Right renal cortex interstitium (tissue), 3 donors: ENCODE measurements at regions not wholly inside any gene's neighbourhood (a gene's known extent, or its start where the extent isn't known, plus 50 kb on each side); places are given as distances from the start of the nearest gene placed in this dataset.
"Not testable (repeated sequence)": the region's sequence is repeated elsewhere in the genome, so short reads cannot be mapped to it uniquely, and the experiment has no call there.

Experiments
- DNase-seq, 3 donors: peaks; one replicate each; pipeline ENCODE4 v3.0.0-alpha.2; 2013; ENCODE audit warnings: low read depth in 3 of 3, low spot score in 2 of 3

DNA sequence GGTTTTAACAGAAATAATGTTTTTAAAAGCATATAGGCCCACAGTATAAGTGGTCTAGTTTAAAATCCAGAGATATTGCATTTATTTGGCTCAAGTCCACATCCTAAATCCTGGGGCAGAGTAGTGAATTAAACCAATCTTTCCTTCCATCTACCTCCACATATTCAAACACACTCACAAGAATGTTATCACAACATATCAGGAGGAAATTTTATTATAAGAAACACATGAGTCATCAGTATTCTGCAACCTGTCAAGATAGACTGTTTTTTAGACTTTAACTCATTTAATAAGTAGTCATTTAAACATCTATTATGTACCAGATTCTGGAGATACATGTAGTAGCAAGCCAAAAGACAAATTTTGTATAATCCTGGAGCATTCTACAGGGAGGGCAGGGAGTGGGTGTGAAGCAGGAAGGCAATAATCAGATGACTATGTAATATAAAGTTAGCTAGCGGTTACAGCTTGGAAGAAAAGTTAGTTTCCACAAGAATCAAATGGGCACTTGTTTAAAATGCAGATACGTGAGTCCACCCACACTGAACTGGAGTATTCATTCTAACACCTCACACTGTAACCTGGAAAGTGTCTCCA lies 187.3 kb upstream of the PIK3R1 start:
- no peak for DNase-seq

DNA sequence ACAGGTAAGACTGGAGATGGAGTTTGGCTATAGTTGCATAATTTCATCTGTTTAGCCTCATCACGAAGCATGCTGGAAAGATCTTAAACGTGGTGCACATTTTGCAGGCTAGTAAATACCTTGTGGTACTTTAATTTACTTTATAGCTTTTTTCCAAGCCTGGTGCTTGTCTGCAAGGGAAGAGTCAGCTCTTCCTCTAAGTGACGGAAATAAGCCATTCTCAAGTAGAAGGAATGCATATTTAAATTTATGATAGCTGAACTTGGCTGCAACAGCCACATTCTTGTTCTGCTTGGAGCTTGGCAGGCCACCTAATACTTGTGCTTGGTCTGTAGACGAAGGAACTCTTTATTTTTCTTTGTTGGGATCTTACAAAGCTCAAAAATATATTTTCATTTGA lies 188.0 kb upstream of the PIK3R1 start:
- no peak for DNase-seq

DNA sequence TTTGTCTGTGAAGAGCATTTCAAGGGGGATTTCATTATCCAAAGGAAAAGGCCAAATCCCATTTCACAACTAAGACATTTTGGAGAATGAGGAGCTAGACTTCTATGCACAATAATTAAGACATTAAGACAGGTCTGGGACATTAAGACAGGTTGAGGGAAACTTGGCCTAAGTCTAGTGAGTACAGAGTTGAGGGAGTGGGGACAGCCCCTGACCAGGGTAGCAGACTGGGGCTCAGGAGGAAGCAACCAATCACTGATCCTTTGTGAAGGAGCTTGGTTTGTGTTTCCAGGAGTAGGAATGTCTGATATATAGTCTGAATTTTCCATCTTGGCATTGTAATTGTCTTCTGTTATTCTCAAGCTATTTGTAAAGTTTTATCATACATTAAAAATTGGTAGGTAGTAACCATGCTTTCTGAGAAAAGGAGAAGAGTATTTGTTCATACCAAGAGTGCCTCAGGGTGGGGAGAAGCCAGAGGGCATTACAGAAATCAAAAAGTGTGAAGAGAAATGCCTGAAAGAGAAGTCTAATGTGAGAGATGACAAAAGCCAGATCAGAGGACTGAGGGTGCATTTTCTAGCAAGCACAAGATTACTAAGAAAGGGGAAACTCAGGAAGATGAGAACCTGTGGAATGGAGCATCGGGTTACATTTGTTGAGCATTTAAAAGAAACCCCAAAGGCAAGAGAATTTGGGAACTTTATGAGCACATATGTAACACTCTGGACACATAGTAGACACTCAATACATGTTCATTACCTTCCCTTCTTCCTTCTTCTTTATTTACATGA lies 189.3 kb upstream of the PIK3R1 start:
- DNase-seq: no peak

DNA sequence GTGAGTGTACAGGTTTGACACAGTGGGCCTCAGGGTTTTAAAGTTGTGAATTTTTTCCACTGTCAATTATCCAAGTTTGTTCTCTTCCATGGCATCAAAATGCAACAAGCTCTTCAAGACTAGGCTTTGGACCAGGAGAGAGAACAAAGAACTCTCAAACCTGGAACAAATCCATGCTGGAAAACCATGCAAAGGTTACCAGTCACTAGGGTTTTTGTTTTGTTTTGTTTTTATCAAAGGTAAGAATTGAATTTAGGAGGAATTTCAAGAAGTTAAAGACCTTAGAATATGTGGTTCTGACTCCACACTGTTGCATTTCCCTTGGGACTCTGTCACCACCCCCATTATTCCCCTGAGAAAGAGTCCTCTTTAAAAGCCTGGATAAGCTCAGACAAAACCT lies 191.1 kb upstream of the PIK3R1 start:
- DNase-seq: no peak

DNA sequence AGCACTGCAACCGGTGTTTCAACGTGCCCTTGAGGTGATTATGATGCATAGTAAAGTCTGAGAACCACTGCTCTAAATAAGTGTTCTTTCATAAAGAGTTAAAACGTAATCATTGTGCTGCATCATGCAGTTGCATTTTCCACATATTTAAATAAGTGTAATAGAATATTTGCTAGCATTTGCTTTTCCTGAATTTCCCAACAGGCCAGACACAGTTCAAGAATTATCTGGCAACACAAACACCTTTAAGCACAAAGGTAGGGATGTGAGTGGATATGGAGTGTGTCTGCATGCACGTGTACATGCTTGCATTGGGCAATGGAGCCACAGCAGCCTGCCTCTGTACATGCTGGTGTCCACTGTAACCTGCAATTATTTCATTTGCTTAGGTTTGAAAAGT lies 193.6 kb upstream of the PIK3R1 start:
- DNase-seq: no peak

DNA sequence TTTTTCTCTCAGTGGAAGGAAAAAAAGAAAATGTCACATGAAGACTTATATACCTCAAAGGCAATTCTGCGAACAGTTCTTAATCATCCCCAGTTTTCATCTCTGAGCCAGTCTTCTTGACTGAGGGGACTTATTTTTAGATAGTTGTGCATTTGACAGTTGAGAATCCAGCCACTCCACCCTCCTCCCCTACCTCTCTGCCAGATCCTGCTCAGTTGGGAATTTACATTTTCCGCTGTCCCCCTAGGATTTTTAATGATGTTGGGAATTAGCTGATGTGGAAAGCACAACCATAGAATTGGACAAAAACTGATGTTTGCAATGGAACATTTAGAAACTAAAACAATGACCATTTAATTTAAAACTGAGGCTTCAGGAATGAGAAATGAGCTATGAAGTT lies 194.3 kb upstream of the PIK3R1 start:
- DNase-seq: no peak

DNA sequence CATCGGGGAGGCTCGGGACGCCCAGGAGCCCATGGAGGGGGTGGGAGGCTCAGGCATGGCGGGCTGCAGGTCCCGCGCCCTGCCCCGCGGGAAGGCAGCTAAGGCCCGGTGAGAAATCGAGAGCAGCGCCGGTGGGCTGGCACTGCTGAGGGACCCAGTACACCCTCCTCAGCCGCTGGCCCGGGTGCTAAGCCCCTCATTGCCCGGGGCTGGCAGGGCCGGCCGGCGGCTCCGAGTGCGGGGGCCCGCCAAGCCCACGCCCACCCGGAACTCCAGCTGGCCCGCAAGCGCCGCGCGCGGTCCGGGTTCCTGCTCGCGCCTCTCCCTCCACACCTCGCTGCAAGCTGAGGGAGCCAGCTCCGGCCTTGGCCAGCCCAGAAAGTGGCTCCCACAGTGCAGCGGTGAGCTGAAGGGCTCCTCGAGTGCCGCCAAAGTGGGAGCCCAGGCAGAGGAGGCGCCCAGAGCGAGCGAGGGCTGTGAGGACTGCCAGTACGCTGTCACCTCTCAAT lies 195.0 kb upstream of the PIK3R1 start:
- DNase-seq: not testable (repeated sequence)

DNA sequence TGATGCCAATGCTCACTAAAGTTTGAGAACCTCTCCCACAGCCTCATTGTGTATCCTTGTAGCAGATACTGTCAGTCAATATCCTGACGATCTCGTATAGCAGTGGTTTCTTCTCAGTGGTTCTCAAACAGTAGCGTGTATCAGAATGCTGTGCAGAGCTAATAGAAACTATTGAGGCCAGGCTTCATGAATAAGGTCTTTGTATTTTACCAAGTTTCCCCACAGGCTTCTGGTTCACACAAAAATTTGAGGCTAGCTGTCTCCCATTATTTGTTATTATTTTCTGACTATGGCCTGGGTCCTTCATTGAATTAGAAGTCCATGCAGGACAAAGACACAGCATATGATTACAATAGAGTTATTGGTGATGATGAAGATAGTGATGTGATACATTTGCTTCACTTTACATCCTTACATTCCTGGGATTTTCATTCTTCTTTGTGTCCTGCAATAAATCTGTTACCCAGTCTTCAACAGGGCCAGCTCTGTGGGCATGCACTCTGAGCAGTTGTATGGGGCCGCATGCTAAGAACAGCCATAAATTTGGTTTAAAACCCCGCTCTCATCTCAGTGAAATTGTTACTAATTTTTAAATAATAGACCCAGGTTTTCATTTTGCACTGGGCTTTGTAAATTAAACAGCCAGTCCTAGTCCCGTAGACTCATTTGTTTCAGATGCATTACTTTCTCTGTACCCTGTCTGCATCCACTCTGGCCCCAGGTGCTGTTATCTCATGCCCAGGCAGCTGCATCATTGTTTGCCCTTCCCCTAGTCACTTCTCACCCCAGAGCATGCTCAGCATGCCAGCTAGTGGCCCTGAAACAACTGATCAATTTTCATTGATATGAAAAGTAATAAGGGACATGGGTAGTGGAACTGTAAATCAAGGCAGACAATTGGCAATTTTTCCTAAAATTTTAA lies 199.9 kb upstream of the PIK3R1 start:
- DNase-seq: no peak

DNA sequence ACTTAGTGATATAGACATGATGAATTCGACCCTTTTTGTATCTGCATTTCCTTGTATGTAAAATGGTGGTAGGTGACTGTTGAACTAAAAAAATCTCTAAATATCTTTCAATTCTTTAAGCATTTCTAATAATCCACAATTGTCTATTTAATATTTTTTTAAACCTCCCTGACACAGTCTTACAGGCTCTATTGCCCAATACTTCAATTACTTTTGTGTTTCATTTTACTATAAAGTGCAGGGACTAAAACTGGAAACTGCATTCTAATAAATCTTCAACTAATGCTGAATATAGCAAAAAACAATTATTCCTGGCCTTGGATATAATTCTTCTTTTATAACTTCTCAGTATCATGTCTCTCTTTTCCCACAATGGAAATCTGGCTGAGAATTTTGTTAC lies 202.7 kb upstream of the PIK3R1 start:
- no peak for DNase-seq

DNA sequence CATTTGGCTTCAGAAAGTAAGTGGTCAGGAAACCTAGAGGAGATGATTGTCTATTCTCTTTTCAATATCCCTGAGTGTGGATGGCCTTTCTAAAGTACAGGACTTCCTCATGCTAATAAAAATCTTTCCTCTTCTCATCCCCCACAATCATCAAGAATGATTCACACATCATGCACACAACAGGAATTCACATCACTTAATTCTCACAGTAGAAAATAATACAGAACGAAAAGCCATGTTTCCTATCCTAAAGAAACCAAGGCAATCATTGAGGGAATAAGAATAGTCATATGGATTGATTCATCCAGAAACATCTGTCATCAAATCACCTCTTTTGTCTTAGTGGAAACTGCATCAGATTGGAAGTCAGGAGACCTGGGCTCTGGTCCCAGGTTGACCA lies 203.1 kb upstream of the PIK3R1 start:
- no peak for DNase-seq

DNA sequence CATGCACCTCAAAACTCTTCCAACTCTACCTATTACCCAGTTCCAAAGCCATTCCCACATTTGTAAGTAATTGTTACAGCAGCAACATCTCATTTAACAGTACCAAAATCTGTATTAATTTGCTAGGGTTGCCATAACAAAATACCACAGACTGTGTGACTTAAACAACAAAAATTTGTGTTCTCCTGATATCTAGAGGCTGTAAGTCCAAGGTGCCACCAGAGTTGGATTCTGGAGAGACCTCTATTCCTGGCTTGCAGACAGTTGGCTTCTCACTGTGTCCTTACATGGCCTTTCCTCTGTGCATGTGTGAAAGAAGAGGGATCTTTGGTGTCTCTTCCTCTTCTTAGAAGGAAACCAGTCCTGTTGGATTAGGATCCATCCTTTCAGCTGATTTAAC lies 203.8 kb upstream of the PIK3R1 start:
- DNase-seq: no peak

DNA sequence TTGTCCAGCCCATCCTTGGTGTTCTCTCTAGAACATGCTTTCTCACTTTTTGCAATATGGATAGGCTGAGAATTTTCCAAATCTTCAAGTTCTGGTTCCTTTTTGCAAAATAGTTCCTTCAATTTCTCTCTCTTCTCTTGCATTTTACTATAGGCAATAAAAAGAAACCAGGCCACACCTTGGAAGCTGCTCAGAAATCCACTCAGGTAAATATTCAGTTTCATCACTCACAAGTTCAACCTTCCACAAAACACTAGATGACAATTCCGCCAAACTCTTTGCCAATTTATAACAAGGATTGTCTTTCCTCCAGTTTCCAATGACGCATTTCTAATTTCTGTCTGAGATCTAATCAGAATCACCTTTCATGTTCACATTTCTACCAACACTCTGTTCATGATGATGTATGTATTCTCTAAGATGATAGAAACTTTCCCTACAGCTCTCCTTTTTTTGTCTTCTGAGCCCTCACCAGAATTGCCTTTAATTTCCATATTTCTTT lies 204.2 kb upstream of the PIK3R1 start:
- DNase-seq: no peak

DNA sequence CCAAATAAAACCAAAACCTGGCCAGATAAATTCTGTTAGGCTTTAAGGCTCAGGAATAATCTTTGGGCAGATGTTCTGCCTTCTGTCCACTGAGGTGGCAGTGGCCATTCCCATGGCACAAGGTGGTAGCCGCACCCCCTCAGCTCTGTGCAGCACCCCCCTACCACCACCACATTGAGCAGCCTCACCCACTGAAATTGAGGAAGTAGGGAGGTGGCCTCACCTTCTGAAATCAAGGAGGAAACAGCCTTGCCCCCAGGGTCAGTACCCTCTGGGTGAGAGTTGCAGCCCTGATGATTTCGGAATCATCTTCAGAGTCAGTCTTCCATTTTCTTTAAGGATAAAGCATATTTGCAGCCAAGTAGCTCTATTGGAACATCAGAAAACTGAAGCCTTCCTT lies 204.8 kb upstream of the PIK3R1 start:
- DNase-seq: no peak

DNA sequence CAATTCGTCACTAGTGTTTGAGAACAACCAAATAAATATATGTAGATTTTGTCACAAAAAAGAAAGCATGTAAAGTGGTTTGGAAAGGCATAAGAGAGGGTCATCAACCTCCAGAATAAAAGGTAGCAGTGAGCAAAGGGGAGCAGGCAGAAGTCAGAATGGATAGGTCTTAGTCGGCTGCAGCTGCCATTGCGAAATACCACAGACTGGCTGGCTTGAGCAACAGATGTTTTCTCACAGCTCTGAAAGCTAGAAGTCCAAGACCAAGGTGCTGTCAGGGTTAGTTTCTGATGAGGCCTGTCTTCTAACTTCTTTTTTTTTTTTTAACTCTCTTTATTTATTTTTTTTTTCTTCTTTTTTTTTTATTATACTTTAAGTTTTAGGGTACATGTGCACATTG lies 208.1 kb upstream of the PIK3R1 start:
- DNase-seq: no peak

DNA sequence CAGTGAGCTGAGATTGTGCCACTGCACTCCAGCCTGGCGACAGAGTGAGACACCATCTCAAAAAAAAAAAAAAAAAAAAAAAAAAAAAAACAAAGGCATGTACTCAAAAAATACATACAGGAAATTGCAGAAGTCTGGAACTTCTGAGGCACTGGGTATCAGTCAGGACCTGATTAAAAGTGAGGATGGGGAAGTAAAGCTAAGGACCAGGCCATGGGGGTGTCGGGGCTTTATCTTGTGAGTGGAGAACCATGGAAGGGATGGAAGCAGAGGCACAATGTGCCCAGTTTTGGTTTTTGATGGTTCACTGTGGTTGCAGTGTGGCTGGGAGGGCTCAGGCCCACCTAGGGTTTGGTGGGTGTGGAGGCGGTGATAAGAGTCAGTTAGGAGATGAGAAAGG lies 212.7 kb upstream of the PIK3R1 start:
- DNase-seq: no peak

DNA sequence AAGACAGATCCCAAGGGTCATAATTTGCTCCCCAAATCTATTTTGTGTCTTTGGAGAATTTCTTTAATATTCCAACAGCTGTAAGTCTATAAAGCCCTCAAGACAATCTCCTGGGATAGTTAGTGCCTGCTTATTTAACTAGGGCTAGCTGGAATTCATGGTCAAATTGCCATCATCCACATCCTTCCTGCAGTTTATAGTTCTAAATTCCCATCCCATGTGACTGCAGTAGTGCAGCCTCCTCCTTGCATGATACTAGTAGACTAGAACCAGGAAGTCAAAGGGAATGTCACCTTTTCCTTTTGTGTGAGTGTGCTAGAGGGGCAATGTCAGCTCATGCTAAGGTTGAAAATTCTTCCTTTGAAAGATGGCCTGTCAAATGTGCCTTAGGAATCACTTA lies 214.8 kb upstream of the PIK3R1 start:
- no peak for DNase-seq

DNA sequence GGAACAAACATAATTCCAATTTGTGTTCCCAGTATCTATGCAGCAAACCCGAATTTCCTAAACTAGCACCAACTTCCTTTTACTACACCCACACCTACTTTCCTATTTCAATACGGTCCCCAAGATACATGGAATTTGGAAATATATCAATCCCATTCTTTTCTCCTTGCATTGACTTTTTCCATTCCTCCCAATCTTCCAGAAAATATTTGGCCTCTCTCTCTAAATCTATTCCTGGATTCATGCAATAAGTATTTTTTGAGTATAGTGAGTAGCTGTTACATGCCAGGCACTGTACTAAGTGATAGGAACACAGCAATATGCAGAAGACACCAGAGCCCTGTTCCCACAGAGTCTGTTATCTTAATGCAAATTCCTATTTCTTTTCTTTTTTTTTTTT lies 216.2 kb upstream of the PIK3R1 start:
- DNase-seq: no peak

DNA sequence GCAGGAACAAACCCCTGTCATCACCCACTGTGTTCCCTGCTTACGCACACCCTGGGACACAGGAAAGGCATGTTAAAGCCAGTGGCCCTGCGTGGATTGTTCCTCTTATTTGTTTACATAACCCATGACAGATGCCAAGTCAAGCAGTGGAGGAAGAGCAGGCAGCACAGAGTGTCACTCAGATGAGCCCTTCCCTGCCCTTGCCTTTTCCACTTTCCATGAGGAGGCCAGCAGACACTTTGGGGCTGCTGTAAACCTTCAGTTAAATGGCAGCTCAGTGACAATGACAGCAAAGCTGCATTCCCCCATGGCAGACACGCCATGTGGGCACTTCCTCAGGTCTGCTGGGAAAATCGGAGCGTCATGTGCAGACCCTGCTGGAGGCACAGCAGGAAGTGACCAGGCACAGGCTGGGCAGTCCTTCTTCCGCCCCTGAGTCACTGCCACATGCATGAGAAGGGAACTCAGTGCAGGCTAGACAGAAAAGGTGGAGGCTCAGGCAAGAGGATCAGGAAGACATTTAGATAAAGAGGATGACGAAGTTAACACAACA lies 216.8 kb upstream of the PIK3R1 start:
- DNase-seq: no peak

DNA sequence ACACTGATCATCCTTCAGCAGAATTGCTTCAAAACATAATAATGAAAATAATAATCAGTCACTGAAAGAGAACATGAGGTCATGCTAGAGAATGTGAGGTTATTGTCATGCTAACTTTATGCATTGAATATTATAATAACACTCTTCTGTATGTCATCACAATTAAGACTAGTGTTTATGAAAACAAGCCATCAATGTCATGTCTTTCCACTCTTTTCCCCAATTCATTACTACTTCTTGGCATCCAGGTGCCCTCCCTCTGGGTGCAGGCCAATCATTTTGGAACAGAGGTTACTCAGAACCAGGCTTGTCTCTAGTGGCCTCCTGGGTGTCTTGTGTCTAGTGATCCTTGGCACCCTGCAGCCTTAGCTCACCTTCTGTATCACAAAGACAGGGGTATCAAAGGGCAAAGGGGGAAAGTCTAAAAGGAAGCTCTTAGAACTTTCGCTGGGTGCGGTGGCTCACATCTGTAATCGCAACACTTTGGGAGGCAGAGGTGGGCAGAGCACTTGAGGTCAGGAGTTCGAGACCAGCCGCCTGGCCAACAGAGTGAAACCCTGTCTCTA lies 217.6 kb upstream of the PIK3R1 start:
- DNase-seq: no peak

DNA sequence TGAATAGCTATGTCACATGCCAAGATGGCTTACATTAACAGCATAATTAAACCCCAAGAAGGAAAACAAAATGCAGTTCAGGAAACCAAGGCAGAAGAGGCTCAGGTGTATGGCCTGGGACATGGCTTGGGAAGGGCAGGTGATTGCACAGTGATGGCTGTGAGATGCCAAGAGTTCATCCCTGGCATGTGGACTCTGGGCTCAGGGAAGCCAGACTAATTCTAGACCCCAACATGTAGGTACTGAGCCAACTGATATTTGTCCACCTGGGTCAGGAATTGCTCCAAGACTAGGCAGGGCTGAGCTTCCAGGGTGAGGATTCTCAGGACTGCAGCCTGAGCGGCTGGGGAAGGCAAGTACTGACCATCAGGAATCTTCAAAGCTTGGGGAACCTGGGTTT lies 218.4 kb upstream of the PIK3R1 start:
- DNase-seq: no peak

DNA sequence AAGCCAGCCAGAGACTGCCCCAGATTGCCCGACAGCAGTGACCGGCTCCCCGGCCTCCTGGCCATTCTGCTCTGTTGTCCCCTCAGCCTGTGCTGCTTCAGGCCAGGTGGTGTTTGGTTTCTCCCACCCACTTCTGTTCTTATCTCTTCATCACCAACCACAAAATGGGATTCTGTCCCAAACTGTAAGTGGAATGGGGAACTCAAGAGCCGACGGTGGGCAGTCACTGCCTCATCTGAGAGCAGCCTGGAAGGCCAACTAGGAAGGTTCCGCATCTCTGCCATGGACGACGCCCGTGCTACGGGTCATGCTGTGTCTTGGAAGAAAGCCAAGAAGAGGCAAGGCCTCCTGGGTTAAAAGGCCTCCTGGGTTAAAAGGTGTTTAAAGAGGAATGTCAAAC lies 219.0 kb upstream of the PIK3R1 start:
- no peak for DNase-seq
